T47D (cell line): ENCODE measurements at regions not wholly inside any gene's neighbourhood (a gene's known extent, or its start where the extent isn't known, plus 50 kb on each side); places are given as distances from the start of the nearest gene placed in this dataset.

ENCODE experiments used
- DNase-seq, 2 experiments: peaks; one replicate each; pipeline versions ENCODE4 v3.0.0 to v3.0.0-alpha.2; 2011 to 2012; ENCODE audit warnings: low read depth in 1 of 2, low spot score in 1 of 2
- JUND ChIP-seq: IDR thresholded peaks from 2 replicates; pipeline ENCODE4 v1.6.1; 2012; ENCODE audit warnings: low read depth
- in situ Hi-C: cut with HindIII; loops from 2 replicates; pipeline ENCODE4 v1.10.0; 2016; ENCODE audit warnings: low sequenced_read_pairs, low pct_unique_long_range_greater_than_20kb

DNA sequence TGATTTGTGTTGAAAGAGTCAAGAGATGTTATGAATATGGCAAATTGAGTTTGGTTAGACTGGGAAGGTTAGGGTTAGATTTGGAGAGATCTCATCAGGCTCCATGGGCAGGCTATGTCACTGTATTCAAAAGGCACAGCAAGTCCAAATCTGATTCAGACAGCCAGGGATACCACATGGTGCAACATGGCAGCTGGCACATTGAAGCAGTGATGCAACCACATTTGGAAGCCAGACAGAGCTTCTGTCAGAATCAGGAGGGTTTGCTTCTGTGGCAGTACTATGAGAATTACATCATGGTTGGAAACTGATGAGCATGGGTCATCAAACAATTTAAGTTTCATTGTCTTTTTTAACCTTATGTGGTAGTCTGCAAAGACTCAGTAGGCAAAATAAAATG, 772.2 kb downstream of the SUCLG1 start:
- in situ Hi-C loops, result no loop called here
- no peak for TF ChIP-seq JUND
- no peak for DNase-seq

DNA sequence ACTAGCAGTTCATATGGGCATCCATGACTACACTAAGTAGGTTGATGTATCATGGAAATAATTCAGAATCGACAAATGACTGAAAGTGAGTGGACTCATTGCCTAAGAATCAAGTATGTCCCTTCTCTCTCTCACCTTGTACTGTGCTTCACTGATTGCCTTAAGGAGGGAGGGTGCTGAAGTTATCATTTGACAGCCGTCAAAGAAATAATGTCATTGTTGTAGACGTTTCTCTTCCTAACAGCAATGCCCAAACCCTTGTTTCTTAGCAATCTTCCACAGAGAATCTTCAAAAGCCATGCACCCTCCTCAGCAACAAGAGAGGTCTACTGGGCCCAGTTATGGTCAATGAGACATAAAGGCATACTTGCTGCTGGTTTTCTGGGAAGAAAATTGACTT, 785.0 kb downstream of the SUCLG1 start:
- no peak for DNase-seq
- in situ Hi-C loops, result no loop called here
- TF ChIP-seq JUND, result no peak

DNA sequence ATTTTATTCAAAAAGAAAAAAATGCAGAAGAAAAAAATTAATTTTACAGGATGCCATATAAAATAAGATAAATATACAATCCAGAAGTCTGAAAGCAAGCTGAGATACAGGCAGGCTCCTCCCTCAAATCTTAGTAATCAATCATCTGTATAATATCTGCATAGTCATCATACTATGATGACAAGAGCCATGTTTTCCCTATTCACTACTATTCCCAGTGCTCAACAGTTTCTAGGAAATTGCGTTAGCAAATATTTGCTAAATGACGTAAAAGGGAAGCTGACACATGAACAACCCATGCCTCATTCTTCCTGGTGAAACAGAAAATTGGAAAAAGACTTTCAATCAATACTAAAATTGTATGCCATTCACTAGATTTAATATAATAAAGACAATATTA, 793.2 kb downstream of the SUCLG1 start:
- DNase-seq, result peak in 1 of 2 experiments; percentile 9
- TF ChIP-seq JUND, result no peak
- in situ Hi-C loops, result no loop called here

DNA sequence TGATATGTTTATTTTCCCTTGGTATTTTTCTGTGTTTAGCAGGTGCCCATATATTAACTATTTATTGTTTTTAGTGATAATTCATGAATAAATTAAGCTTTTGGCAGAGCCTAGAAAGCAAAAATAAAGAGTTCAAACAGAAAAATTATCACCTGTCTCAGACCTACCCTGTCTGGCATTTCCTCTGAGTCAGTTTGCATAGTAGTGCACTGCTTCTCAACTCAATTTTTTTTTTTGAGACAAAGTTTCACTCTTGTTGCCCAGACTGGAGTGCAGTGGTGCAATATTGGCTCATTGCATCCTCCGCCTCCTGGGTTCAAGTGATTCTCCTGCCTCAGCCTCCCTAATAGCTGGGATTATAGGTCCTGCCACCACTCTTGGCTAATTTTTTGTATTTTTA, 793.9 kb downstream of the SUCLG1 start:
- TF ChIP-seq JUND, result no peak
- in situ Hi-C loops, result no loop called here
- DNase-seq, result no peak

DNA sequence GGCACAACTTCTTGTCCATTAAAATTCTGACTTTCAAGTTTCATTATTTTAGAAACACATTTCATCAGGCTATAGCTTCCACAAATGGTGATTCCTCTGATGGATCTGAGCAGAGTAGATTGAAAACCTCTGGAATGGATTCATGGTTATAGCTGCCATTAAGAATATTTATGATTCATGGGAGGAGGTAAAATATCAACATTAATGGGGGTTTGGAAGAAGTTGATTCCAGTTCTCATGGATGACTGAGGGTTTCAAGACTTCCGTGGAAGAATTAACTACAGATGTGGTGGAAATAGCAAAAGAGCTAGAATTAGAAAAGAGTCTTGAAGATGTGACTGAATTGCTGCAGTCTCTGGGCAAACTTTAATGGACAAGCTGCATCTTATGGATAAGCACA, 797.4 kb downstream of the SUCLG1 start:
- DNase-seq, result no peak
- in situ Hi-C loops, result no loop called here
- TF ChIP-seq JUND, result no peak

DNA sequence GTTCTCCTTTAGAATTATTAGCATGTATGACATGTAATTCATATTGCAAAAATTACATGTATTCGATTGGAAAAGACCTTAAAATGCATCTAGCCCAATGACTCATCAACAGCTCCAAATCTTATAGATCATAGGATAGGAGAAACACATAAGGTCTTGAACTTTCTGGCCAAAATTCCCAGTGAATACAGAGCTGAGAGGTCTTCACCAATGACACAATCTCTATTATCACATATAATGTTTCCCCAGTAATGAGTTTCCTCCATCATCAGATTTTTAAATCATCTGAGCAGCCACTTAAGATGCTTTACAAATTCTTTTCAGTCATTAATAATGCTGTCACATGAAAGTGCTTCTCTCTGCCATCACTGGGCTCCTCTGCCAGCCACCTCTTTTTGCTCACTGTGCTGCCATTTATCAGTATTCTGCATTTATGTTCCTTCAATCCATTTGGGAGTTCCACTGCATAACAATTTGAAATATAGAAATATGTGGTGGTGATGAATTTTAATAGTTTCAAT, 804.9 kb downstream of the SUCLG1 start:
- in situ Hi-C loops, result no loop called here
- TF ChIP-seq JUND, result no peak
- no peak for DNase-seq

DNA sequence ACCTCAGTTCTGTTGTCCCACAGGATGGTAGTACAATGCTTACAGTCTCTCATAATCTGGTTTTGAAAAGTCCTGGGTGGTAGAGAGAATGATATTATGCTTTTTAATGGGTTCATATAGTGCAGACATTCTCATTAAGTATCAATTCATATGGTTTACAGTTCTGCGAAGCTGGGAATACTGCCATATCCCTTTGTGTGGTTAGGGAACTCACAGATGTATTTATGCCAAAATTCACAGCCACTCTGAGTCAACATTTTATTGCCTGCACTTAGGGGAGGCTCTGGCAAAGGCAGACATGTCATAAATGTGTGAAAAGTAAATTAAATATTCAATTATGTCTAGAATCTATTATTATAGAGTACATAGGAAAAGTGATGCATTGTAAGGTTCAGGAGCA, 808.2 kb downstream of the SUCLG1 start:
- no peak for DNase-seq
- in situ Hi-C loops, result no loop called here
- TF ChIP-seq JUND, result no peak

DNA sequence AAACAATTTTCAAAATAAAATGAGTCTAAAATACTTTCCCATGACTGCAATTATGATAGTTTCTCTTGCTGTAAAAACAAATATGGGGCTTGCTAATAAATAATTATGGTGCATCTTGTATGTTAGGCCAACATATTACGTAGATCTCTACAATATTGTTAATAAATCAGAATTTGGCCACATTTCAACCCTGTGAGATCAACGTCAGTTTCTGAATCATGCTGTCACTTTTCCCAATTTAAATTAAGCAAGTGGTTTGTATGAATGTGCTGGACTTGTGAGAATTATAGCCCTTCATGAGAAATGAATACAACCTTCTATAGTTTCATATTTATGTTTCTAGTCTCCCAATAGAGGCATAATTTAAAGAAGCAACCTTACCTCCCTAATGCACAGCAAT, 808.9 kb downstream of the SUCLG1 start:
- DNase-seq, result no peak
- in situ Hi-C loops, result no loop called here
- TF ChIP-seq JUND, result no peak

DNA sequence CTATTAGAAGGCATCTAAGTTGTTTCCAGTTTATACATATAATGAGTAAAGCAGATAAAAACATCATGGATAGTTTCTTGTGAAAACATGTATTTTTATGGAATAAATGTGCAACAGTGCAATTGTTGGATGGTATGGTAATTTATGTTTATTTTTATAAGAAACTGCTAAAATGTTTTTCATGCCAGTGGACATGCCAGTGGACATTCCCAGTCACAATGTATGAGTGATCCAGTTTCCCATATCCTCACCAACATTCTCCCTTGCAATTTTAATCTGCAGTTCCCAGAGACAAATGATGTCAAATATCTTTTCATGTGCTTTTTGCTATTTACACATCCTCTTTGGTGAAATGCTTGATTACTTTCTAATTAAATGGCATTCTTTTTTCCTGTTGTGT, 818.6 kb downstream of the SUCLG1 start:
- in situ Hi-C loops, result no loop called here
- DNase-seq, result no peak
- TF ChIP-seq JUND, result no peak

DNA sequence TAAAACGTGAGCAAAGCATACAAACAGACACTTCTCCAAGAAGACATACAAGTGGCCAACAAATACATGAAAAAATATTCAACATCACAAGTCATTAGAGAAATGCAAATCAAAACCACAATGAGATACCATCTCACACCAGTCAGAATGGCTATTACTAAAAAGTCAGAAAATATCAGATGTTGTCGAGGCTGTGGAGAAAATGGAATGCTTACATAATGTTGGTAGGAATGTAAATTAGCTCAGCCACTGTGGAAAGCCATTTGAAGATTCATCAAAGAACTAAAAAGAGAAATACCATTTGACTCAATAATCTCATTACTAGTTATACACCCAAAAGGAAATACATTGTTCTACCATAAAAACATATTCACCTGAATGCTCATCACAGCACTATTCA, 825.7 kb downstream of the SUCLG1 start:
- TF ChIP-seq JUND, result no peak
- DNase-seq, result no peak
- in situ Hi-C loops, result no loop called here

DNA sequence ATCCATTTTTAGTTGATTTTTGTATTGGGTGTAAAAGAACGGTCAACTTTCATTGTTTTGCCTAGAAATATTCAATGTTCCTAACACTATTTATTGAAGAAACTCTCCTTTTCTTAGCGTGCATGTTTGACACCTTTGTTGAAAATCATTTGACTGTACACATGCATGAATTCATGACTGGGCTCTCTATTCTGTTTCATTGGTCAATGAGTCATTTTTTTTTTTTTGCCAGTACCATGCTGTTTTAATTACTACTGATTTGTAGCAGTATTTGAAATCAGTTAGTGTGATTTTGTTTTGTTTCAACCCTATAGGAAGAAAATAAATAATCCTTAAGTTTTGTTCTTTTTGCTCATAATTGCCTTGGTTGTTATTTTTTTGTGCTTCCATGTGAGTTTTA, 828.7 kb downstream of the SUCLG1 start:
- in situ Hi-C loops, result no loop called here
- no peak for TF ChIP-seq JUND
- DNase-seq, result no peak

DNA sequence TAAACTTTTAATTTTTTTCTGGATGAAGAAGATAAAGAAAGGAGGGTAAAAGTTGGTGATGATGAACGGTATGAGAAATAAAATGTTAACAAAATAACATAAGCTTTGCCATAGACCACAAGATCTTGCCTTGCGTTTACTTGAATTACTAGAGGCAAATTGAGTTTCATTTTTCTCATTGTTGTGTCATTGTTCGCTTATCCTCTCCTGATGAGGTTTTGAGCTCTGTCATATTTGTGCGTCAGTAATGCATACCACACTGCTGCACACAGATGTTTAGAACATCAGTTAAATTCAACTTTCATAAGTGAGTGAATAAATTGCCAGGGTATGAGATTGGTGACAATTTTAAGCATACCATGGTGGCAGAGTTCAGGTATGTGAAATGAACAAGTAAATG, 843.6 kb downstream of the SUCLG1 start:
- DNase-seq, result no peak
- in situ Hi-C loops, result no loop called here
- TF ChIP-seq JUND, result no peak

DNA sequence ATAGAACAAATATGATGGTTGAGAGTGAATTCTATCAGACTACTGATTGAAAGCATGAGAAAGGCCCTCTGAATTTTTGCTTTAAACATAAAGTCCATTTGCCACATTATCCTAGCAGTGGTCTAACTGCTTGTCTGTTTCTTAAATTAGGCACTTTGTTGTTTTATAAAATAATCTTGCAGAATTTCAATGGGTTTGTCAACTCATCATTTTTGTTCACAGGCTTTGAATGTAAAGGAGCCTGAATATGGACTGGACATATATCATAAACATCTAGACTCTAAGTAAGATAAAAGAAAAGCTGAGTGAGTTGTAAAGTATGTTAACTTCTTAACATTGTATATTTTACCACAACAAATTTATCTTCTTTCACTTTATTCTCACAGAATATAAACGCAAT, 845.9 kb downstream of the SUCLG1 start:
- no peak for DNase-seq
- in situ Hi-C loops, result no loop called here
- TF ChIP-seq JUND, result no peak

DNA sequence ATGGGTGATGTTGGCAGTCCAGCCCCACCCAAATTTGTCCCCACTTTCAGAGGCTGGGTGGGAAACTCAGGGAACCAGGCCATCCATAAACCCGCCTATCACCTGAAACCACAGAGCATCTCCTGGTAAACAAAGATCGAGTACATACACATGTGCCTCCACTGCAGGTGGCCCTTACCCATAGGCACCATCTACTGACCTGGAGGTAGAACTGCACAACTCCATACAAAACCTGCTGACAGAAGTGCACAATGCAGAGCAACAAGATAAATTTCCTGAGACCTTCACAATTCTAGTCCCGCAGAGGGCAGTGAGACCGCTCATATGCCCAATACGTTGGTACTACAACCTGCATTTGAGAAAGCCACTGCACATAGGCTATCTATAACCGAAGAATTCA, 856.3 kb downstream of the SUCLG1 start:
- in situ Hi-C loops, result no loop called here
- peak in 1 of 2 experiments; percentile 12 for DNase-seq
- no peak for TF ChIP-seq JUND

DNA sequence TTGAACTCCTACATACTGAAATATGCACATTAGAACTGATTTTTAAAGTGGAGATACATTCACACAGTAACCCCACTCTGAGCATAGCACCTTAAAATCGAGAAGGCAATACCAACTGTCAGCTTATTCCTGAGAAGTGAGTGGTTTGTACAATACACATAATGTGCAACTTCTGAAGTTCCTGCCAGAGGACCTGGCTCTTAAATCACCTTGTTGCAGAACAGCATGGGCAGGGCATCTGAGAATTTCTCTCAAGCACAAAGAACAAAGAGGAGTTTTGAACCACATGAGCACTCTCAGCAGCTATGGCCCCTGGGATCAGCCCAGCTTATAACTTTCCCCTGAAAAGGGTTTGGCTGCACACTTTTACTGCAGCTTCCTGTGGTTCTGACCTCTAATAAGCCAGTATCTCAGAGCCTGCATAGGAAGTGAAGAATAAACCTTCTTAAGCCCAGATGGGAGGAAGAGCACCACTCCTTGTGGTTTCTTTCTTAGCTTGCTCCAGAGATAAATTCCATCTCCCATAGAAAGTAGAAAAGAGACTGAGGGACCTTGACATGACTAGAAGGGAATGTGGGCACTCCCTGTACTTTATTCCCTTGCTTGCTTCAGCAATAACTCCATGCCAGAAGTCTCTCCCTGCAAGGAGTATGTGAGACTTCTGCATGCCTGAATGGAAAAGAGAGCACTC, 862.3 kb downstream of the SUCLG1 start:
- in situ Hi-C loops, result no loop called here
- no peak for TF ChIP-seq JUND

More for the DNA sequence above, 862.3 kb downstream of the SUCLG1 start:
- no peak for DNase-seq
